Right lobe of liver (tissue), 4 donors: ENCODE measurements at regions not wholly inside any gene's neighbourhood (a gene's known extent, or its start where the extent isn't known, plus 50 kb on each side); places are given as distances from the start of the nearest gene placed in this dataset.

ENCODE experiments used
- CTCF ChIP-seq, 4 donors: fragments of 200-600 bp in 3 of 4; fragments of 450-650 bp in 1 of 4; IDR thresholded peaks; one replicate each; pipeline versions ENCODE4 v1.5.1 to v1.8.0; 2016 to 2022; ENCODE audit warnings: antibody characterized with exemption in 4 of 4, mild to moderate bottlenecking in 2 of 4
- POLR2A ChIP-seq: fragments of 450-650 bp; IDR thresholded peaks from one replicate; pipeline ENCODE4 v1.6.1; 2017; ENCODE audit warnings: antibody characterized with exemption, mild to moderate bottlenecking
- donor health status: DM: no; HTN: no; CAD: no.
- donor health status: DM: no; HTN: no; CAD: no.
- donor health status: DM: no; HTN: yes; CAD: no.

- TF ChIP-seq CTCF (IDR thresholded peaks at IDR 0.05) (no peak), POLR2A (no peak)
Measured at GRCh38 chr20:58144096-58144495, 84.4 kb downstream of the ANKRD60 start.
